Fibroblast of skin of right quadriceps (primary cell): ENCODE measurements at regions not wholly inside any gene's neighbourhood (a gene's known extent, or its start where the extent isn't known, plus 50 kb on each side); places are given as distances from the start of the nearest gene placed in this dataset.

Experiments
- DNase-seq: peaks from one replicate; pipeline ENCODE4 v3.0.0-alpha.2; 2013

DNA sequence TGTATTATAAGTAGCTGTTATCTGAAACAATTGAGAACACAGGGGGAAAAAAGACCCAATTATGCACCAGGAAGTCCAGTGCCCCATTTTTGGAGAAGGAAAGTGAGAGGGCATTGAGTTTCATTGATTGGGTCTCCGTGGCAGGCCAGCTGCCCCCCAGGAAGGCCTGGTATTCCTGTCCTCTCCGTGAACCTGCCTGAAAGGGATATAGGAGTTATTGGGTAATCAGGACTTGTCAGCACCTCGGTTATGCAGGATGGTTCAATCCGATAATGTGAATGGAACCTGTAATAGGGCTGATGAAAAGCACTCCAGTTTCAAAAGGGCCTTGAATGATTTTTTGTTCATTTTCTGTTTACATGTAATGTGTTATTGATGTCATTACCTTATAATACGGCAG, 122.0 kb upstream of the RARB start:
- DNase-seq, result peak; percentile 14

DNA sequence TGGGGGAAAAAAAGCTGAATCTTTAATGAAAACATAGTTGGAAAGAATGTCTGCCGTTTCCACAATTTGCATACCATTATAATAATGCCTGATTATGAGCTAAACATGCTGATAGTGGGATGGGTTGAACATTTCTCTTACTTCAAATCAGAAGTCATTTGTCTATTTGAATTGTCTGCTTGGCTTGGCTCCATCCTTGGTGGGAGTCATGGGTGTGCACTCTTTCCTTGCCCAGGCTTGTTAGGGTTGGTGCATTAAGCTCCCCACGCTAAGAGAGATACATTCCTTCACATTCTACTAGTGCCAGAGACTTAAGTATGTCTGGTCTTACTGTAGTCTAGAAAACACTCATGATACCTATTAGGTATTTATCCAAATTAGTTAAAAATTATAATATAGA, 121.4 kb upstream of the RARB start:
- no peak for DNase-seq

DNA sequence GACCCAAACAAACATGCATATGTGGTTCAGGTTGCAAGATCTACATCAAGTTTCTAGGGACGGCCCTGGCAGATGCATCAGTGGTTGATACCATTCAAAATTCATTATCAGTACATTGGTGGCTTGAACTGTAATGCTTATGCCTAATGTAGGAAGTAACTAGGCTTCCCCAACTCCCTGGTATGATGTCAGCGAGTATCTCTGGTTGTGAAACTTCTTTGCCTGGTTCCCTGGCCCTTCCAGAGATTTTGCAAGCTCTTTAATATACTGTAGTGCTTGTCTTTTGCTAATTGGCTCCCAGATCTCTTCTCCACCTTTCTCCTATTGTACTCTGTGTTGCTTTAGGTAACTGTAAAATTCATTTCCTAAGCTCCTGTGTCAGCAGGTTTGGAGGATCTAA, 114.8 kb upstream of the RARB start:
- no peak for DNase-seq

DNA sequence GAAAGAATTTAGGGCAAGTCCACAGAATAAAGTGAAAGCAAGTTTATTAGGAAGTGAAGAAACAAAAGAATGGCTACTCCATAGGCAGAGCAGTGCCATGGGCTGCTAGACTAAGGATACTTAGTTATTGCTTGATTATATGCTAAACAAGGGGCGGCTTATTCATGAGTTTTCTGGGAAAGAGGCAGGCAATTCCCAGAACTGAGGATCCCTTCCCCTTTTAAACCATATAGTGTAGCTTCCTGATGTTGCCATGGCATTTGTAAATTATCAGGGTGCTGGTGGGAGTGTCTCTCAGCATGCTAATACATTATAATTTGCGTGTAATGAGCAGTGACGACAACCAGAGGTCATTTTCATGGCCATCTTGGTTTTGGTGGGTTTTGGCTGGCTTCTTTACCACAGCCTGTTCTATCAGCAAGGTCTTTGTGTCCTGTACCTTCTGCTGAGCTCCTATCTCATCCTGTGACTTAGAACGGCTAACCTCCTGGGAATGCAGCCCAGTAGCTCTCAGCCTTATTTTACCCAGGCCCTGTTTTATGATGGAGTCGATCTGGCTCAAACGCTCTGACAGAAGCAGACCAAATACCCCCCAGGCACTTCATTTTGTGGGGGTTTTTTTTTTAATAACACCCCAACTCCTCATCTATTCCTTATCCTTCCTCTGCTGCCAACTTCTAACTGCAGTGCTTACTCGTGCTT, 103.0 kb upstream of the RARB start:
- DNase-seq, result no peak

DNA sequence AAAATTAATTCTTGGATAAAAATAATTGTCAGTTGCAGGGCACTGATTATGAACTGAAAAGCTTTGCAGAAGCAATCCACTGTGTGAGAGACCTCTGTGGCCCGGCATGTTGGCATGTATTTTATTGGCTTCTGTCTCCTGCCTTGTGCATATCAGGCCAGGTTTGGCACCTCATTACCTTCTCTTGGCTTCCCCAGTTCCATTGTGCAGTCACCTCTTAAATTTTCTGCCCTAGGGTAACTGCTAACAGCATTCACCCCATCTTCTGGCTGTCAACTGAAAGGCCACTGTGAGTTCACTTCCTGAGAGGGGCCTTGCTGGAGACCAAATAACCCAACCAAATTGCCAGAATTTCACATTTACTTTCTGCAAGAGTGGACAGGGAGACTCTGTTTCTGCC, 92.7 kb upstream of the RARB start:
- no peak for DNase-seq

DNA sequence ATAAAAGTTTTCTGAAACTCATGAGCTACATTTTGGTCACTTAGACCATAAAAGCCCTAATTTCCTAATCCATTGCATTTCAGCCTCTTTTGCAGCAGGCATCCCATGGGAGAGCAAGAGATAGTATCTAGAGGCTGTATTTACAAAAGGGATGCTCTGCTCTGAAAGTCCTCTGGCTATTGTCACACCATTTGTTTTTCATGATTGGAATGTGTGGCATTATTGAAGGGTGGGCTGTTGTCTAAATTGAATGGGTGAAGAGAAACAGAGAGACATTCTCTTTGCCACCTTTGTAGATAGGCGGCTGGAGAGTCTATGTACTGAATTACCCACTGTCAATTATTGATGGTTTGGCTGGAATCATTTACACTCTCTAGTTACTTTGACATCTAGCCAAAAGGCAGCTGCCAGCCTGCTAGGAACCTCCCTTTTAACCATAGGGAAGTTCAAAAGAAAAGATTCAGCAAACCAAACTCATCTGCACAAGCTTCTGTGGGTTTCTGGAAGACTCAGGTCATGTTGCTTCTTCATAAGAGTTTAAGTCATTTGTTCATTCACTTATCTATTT, 89.8 kb upstream of the RARB start:
- no peak for DNase-seq

DNA sequence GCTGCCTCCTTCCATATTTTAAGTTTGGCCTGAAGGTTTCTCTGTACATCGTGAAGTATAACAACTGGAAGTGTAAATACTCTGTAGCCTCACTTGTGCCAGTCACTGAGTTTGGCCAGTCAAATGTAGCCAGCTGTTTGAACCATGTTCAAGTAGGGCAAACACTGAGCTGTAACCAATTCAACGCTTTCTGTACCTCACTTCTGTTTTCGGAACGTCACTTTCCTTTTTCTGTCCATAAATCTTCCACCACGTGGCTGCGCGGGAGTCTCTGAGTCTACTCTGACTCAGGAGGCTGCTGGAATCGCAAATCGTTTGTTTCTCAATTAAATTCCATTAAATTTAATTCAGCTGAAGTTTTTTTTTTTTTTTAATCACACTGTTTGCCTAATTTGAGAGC, 88.8 kb upstream of the RARB start:
- no peak for DNase-seq

DNA sequence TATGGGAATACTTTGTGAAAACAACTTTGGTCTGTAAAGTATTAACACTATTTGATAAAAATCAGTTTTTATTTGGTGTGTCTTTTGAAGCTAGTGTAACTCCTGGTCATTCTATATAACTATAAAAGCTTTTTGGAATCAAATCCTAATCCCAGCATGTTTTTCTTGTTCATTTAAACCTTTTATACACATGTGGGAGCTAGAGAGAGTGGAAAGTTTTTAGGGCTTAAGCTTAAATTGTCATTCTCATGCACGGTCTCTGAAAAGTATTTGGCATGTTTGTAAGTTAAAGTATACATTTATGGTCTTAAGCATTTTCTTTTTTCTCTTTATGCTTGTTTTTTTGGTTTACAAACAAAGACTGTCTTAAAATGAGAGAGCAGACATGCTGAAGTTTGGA, 83.4 kb upstream of the RARB start:
- DNase-seq, result no peak

DNA sequence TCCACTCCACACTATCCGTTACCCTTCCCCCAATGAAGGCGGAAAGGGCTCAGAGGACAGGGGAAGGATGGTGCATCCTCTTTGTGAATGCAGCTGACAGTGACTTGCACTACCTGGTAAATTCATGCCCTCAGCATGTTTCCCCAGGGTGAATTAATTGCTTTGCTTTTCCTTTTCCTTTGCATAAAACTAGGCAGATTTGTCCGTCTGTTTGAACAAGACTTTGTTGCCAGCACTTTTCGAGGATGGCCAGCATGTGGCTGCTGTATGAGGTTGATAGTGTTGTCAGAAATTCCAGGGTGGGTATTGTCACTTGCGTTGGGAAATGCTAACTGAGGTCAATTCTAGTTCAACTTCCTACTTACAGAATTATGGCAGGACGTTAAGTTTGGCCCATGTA, 79.0 kb upstream of the RARB start:
- DNase-seq, result no peak

DNA sequence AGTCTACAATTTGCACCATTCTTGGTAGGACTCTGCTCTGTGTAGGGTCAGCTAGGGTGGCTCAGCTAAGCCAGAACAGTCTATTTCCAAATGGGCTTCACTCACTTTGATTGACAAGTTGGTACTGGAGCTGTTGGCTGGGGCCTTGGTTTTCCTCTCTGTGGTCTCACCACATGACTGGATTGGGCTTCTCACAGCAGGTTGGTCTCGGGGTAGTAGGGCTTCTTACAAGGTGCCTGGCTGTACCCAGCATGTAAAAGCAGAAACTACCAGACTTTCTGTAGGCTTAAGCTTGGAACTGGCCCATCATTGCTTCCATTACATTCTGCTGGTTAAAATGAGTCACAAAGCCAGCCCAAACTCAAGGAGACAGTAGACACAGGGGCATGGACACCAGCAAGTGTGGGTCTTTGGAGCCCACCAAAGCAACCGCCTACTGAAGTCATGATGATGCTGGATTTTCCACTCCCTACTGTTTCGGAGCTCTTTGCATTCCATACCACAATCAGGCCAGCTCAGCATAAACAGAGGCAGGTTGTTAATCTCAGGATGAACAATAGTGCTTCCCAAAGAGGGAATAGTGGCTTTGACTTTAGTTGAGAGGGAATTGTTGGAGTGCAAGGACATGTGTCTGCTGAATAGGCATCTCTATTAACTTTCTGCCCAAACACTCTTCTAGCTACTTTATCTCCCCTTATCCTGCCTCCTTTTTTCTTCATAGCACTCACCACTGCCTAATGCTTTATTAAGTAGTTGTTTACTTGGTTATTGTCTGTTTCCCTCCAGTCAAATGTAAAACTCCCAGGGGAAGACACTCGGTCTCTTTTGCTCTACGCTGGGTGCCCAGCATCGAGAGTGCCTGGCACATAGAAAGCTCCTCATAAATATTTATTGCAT, 78.0 kb upstream of the RARB start:
- no peak for DNase-seq

DNA sequence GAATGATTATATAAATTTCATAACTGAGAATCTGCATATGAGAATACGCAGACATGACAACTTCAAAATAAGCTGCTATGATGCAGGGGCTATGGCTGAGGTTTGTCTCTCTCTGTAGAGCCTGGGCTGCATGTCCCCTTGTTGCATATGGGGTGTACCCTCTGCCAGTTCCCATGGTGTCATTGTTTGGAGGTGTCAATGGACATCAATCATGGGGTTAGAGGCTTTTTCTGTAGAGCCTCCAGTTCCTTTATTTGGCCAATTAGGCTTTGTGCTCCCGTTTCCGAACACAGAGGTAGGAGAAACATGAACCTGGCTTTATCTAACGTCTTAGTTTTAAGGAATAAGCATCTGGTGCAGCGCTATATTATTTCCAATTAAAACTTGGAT, 77.3 kb upstream of the RARB start:
- no peak for DNase-seq

DNA sequence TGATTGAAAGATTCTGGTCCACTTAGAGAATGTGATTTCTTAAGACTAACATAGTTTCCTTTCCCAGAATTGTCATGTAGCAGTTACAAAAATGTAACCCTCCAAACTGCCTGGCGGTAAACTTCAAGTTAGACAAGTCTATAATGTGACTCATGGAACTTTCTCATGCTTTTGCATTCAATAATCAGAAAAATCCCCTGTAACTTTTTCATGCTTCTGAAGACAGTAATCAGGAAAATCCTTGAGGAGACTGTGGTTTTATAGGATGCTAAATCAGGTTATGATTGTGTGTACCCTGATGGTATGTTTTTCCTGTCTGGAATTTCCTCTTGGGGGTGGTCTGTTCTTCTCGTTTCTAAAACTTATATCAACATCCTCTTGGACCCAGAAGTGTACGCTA, 74.0 kb upstream of the RARB start:
- peak; percentile 90 for DNase-seq

DNA sequence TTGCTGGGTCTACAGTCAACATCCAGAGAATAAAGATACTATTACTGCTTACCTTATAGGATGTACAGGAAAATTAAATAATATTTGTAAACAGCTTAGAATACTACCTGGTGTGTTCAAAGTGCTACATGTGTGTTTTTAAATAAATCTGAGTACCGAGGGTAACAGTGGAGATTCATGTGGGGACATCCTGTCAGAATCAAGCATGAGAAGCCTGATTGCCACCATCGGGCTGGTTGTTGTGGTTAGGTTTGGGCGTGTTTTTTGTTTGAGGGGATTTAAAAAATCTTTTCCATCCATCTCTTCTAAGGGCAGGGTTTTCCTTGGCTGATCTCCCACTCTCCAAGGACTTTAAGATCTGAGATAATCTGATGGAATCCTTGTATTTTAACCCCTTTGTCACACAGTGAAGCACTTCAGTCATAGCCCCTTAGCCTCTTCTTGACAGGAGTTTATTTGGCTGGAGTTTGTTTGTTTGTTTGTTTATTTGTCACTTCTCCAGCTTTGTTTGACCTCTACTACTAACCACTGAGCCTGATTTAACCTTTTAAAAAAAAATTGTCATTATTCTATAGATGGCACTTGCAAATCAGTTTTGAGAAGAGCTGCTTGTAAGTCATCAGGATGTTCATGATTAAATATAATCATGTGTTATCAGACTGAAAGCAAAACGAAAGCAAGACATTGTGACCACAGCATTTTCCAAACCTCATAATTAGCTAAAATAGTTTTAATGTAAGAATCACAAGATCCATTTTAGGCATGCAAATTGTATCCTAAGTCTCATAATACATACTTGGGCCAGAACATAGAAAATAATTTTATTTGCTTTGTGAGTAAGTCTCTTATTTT, 72.8 kb upstream of the RARB start:
- no peak for DNase-seq

DNA sequence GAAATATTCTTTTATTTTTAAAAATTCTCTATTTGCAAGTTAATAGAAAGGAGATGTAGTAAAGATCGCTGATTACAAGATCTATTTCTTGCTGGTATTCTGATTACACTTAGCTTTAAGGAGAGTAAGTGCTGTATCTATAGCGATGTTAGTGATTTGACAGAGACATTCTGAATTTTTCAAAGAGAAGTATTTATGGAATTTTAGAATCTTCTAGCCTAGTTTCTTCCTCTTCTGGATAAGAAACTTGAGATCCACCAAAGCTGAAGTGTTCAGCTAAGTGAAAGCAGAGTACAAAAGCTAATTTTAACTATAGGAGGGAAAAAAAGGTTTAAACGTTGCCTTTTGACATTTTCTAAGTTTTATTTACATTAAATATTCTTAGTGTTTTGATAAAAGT, 72.1 kb upstream of the RARB start:
- DNase-seq, result peak; percentile 25

DNA sequence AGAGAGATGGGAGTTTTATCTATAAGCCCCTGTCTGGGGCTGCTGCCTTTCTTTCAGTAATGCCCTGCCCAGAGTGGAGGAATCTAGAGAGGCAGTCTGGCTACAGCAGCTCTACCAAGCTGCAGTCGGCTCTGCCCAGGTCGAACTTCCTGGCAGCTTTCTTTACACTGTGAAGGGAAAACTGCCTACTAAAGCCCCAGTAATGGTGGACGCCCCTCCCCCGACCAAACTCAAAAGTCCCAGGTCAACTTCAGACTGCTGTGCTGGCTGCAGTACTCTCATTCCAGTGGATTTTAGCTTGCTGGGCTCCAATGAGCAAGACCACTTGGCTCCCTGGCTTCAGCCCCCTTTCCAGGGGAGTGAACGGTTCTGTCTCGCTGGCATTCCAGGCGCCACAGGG, 65.9 kb upstream of the RARB start:
- DNase-seq, result no peak

DNA sequence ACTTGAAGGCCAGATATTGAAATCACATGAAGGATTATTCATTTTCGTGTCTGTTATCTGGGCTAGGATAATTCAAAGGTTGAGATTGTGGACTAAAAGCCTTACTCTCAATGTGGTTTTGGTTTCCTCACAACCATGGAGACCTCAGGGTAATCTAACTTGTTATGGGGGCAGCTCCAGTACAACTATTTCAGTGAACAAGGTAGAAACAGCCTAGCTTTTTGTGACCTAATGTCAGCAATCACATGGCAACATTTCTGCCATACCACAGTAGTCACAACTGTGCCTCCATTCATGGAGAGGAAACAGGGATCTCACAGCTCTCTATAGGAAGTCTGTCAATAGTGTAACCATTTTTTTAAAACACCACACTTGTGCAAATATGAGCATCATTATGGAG, 62.4 kb upstream of the RARB start:
- DNase-seq, result no peak

DNA sequence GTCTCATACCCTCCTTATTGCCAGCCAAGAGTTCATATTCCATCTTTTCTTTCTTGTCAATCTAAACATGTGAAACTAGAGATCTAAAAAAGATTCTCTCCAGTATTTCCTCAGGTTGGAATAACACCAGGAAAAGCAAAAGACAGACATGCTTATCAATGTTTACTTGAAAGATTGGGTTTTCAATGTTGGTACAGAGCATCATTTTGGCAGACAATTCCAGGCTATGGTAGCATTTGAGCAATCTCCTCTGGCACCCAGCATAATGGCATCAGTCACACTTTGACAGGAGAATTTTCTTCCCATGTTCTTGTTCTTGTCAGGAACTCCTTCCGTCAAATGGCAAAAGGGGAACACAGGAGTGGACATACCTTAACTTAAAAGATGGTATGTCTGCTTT, 61.0 kb upstream of the RARB start:
- DNase-seq, result no peak

DNA sequence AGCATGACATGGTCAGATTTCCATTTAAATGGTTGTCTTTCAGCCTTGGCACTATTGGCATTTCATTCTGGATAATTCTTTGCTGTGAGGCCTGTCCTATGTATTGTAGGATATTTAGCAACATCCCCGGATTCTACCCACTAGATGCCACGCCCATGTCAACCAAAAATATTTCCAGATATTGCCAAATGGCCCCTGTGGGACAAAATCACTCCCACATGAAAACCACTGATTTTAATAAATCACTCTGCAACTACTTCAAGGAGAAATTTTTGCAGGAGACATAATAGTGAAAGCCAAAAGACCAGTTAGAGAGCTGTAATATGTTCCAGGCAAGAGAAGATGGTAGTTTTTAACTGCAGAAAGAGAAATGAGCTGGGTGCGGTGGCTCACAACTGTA, 55.9 kb upstream of the RARB start:
- DNase-seq, result peak; percentile 83

DNA sequence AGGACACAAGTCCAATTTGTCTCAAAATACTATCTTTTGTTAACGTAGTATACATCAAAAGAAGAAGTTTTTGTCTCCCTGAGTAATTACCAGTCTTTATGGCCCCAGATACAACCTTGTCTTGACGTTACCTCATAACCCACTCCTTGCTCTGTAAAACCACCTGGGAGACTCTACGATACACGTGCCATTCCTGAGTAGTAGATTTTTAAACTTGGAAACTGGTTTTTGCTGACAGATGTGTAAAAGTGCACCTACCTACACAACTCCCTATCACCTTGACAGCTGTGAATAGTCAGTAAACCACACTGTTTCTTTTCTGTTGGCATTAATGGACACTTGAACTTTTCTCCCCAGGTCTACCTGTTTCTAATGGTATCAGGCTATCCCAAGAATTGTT, 51.7 kb upstream of the RARB start:
- no peak for DNase-seq

DNA sequence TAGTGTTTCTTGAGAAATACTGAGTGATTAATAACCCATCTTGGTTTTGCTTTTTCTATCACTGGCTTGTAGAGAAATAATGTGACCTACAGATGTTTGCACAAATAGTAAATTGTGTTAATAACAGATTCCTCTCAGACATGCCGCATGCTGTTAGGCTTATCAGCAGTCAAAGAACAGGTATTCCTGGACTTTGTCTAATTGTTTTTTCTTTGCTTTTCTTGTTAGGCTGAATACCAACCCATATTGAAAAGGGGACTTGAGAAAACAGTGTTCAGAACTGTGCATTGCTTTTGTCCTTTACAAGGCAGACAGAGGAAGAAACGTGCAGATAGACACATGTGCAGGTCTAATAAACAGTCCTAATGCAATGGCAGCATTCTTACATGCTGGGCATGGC, 51.0 kb upstream of the RARB start:
- DNase-seq, result no peak
